H1 (cell line): ENCODE measurements at regions not wholly inside any gene's neighbourhood (a gene's known extent, or its start where the extent isn't known, plus 50 kb on each side); places are given as distances from the start of the nearest gene placed in this dataset.

ENCODE experiments used
- ASH2L ChIP-seq: fragments of 200-600, 300-600 bp; sonication (generic); IDR thresholded peaks from one replicate; pipeline ENCODE4 v1.7.1; 2017; ENCODE audit warnings: low read length
- BRCA1 ChIP-seq: IDR thresholded peaks from 2 replicates; pipeline ENCODE4 v1.6.1; 2012; ENCODE audit warnings: low read depth, low read length, improper control_type of control experiment
- GTF2F1 ChIP-seq: IDR thresholded peaks from 2 replicates; pipeline ENCODE4 v1.6.1; 2012; ENCODE audit warnings: low read depth, low read length, improper control_type of control experiment, borderline replicate concordance
- NANOG ChIP-seq: IDR thresholded peaks from 2 replicates; pipeline ENCODE4 v1.6.1; 2011; ENCODE audit warnings: low read length, low read depth, mild to moderate bottlenecking, inconsistent platforms; ENCODE audit not compliant: insufficient read depth, poor library complexity, severe bottlenecking
- POLR2A ChIP-seq, 2 experiments: IDR thresholded peaks; 1 replicate in 1 of 2; 2 replicates in 1 of 2; pipeline ENCODE4 v1.6.1; 2011; ENCODE audit warnings: low read depth in 2 of 2, low read length in 2 of 2, mild to moderate bottlenecking in 2 of 2; ENCODE audit errors: control extremely low read depth in 1 of 2
- ZNF274 ChIP-seq: IDR thresholded peaks from 2 replicates; pipeline ENCODE4 v1.7.0; 2012; ENCODE audit warnings: low read length, borderline replicate concordance; ENCODE audit errors: extremely low read depth
- TF ChIP-seq, protein P1 (sequence below): fragments of 300-600 bp; sonication (generic); IDR thresholded peaks from 2 replicates; pipeline ENCODE4 v1.7.1; 2012; ENCODE audit warnings: low read length, moderate library complexity, mild to moderate bottlenecking, inconsistent platforms; ENCODE audit not compliant: insufficient replicate concordance

DNA sequence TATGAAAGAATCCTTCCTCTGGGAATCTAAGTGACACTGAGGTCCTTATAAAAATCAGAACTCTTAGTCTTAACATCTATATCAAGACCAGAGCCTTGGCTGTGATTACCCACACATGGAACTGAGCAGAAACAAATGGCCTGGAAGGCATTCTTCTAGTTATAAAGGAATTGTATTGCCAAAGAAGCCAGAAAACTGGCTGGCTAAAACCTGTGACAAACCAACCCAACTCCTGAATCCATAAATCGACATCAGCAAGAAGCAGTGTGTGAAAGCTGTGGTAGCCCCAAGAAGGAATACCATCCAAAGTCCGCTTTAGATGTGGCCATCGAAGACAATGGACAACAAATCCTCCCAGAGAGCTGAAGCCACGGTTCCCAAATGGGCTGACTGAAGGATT lies 97.9 kb upstream of the CCDC91 start (continued):
- TF ChIP-seq, protein P1, sequence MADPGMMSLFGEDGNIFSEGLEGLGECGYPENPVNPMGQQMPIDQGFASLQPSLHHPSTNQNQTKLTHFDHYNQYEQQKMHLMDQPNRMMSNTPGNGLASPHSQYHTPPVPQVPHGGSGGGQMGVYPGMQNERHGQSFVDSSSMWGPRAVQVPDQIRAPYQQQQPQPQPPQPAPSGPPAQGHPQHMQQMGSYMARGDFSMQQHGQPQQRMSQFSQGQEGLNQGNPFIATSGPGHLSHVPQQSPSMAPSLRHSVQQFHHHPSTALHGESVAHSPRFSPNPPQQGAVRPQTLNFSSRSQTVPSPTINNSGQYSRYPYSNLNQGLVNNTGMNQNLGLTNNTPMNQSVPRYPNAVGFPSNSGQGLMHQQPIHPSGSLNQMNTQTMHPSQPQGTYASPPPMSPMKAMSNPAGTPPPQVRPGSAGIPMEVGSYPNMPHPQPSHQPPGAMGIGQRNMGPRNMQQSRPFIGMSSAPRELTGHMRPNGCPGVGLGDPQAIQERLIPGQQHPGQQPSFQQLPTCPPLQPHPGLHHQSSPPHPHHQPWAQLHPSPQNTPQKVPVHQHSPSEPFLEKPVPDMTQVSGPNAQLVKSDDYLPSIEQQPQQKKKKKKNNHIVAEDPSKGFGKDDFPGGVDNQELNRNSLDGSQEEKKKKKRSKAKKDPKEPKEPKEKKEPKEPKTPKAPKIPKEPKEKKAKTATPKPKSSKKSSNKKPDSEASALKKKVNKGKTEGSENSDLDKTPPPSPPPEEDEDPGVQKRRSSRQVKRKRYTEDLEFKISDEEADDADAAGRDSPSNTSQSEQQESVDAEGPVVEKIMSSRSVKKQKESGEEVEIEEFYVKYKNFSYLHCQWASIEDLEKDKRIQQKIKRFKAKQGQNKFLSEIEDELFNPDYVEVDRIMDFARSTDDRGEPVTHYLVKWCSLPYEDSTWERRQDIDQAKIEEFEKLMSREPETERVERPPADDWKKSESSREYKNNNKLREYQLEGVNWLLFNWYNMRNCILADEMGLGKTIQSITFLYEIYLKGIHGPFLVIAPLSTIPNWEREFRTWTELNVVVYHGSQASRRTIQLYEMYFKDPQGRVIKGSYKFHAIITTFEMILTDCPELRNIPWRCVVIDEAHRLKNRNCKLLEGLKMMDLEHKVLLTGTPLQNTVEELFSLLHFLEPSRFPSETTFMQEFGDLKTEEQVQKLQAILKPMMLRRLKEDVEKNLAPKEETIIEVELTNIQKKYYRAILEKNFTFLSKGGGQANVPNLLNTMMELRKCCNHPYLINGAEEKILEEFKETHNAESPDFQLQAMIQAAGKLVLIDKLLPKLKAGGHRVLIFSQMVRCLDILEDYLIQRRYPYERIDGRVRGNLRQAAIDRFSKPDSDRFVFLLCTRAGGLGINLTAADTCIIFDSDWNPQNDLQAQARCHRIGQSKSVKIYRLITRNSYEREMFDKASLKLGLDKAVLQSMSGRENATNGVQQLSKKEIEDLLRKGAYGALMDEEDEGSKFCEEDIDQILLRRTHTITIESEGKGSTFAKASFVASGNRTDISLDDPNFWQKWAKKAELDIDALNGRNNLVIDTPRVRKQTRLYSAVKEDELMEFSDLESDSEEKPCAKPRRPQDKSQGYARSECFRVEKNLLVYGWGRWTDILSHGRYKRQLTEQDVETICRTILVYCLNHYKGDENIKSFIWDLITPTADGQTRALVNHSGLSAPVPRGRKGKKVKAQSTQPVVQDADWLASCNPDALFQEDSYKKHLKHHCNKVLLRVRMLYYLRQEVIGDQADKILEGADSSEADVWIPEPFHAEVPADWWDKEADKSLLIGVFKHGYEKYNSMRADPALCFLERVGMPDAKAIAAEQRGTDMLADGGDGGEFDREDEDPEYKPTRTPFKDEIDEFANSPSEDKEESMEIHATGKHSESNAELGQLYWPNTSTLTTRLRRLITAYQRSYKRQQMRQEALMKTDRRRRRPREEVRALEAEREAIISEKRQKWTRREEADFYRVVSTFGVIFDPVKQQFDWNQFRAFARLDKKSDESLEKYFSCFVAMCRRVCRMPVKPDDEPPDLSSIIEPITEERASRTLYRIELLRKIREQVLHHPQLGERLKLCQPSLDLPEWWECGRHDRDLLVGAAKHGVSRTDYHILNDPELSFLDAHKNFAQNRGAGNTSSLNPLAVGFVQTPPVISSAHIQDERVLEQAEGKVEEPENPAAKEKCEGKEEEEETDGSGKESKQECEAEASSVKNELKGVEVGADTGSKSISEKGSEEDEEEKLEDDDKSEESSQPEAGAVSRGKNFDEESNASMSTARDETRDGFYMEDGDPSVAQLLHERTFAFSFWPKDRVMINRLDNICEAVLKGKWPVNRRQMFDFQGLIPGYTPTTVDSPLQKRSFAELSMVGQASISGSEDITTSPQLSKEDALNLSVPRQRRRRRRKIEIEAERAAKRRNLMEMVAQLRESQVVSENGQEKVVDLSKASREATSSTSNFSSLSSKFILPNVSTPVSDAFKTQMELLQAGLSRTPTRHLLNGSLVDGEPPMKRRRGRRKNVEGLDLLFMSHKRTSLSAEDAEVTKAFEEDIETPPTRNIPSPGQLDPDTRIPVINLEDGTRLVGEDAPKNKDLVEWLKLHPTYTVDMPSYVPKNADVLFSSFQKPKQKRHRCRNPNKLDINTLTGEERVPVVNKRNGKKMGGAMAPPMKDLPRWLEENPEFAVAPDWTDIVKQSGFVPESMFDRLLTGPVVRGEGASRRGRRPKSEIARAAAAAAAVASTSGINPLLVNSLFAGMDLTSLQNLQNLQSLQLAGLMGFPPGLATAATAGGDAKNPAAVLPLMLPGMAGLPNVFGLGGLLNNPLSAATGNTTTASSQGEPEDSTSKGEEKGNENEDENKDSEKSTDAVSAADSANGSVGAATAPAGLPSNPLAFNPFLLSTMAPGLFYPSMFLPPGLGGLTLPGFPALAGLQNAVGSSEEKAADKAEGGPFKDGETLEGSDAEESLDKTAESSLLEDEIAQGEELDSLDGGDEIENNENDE, result no peak
- TF ChIP-seq POLR2A (IDR thresholded peaks at IDR 0.05; ENCODE audit: control extremely low read depth in 1 of 2, low read depth in 2 of 2, low read length in 2 of 2) (no peak), NANOG (no peak), ZNF274 (no peak), ASH2L (no peak), BRCA1 (no peak), GTF2F1 (no peak)
